SK-N-SH treated with all-trans-retinoic acid at 6 μM for 48 hours (cell line): ENCODE measurements at regions not wholly inside any gene's neighbourhood (a gene's known extent, or its start where the extent isn't known, plus 50 kb on each side); places are given as distances from the start of the nearest gene placed in this dataset.

Source experiments
- ATAC-seq: fragments of 200-7000 bp; cut with Tn5 transposase; 3 replicates; pipeline ENCODE4 v1.9.1; 2020; ENCODE audit warnings: mild to moderate bottlenecking, moderate library complexity
- ARNTL ChIP-seq: fragments of 450-650 bp; formaldehyde crosslinking; IDR thresholded peaks from 2 replicates; pipeline ENCODE4 v1.5.0; 2020; ENCODE audit warnings: low read depth, mild to moderate bottlenecking, moderate library complexity, borderline replicate concordance
- BACH2 ChIP-seq: fragments of 250-450 bp; sonication (Bioruptor Pico); IDR thresholded peaks from 2 replicates; pipeline ENCODE4 v1.9.0; 2021; ENCODE audit warnings: mild to moderate bottlenecking, borderline replicate concordance
- CREB5 ChIP-seq: fragments of 250-450 bp; sonication (Bioruptor Pico); IDR thresholded peaks from 2 replicates; pipeline ENCODE4 v1.5.1; 2020; ENCODE audit warnings: low read depth, mild to moderate bottlenecking, moderate library complexity
- CSDC2 ChIP-seq: fragments of 250-450 bp; sonication (Bioruptor Pico); IDR thresholded peaks from 2 replicates; pipeline ENCODE4 v1.5.0; 2020; ENCODE audit warnings: mild to moderate bottlenecking, moderate library complexity
- CSRNP3 ChIP-seq: fragments of 250-450 bp; sonication (Bioruptor Pico); IDR thresholded peaks from 2 replicates; pipeline ENCODE4 v1.5.1; 2021; ENCODE audit warnings: mild to moderate bottlenecking, moderate library complexity
- GLIS3 ChIP-seq: fragments of 250-450 bp; sonication (Bioruptor Pico); IDR thresholded peaks from 2 replicates; pipeline ENCODE4 v1.5.0; 2020; ENCODE audit warnings: mild to moderate bottlenecking, moderate library complexity
- ISL1 ChIP-seq: fragments of 250-450 bp; sonication (Bioruptor Pico); IDR thresholded peaks from 2 replicates; pipeline ENCODE4 v2.1.2; 2022; ENCODE audit warnings: mild to moderate bottlenecking, moderate library complexity
- OSR1 ChIP-seq: fragments of 250-450 bp; sonication (Bioruptor Pico); IDR thresholded peaks from 2 replicates; pipeline ENCODE4 v1.8.0; 2022; ENCODE audit warnings: moderate library complexity, mild to moderate bottlenecking, inconsistent platforms
- PATZ1 ChIP-seq: fragments of 250-450 bp; sonication (Bioruptor Pico); IDR thresholded peaks from 2 replicates; pipeline ENCODE4 v1.8.0; 2020; ENCODE audit warnings: mild to moderate bottlenecking, moderate library complexity, borderline replicate concordance
- POU6F1 ChIP-seq: fragments of 250-450 bp; sonication (Bioruptor Pico); IDR thresholded peaks from 2 replicates; pipeline ENCODE4 v1.8.0; 2021; ENCODE audit warnings: low read depth, mild to moderate bottlenecking, moderate library complexity, borderline replicate concordance
- PPARA ChIP-seq: fragments of 250-450 bp; sonication (Bioruptor Pico); IDR thresholded peaks from 2 replicates; pipeline ENCODE4 v1.5.0; 2020; ENCODE audit warnings: mild to moderate bottlenecking, borderline replicate concordance
- RARB ChIP-seq: fragments of 250-450 bp; sonication (Bioruptor Pico); IDR thresholded peaks from 2 replicates; pipeline ENCODE4 v1.8.0; 2021; ENCODE audit warnings: mild to moderate bottlenecking, moderate library complexity
- SNAI2 ChIP-seq: fragments of 250-450 bp; sonication (Bioruptor Pico); IDR thresholded peaks from 2 replicates; pipeline ENCODE4 v1.5.0; 2020; ENCODE audit warnings: mild to moderate bottlenecking, moderate library complexity
- TCF4 ChIP-seq: fragments of 250-450 bp; sonication (Bioruptor Pico); IDR thresholded peaks from 2 replicates; pipeline ENCODE4 v1.8.0; 2021; ENCODE audit warnings: mild to moderate bottlenecking, moderate library complexity, borderline replicate concordance
- TOX ChIP-seq: fragments of 250-450 bp; sonication (Bioruptor Pico); IDR thresholded peaks from 2 replicates; pipeline ENCODE4 v1.8.0; 2021; ENCODE audit warnings: mild to moderate bottlenecking, moderate library complexity, borderline replicate concordance
- TSHZ2 ChIP-seq: fragments of 250-450 bp; sonication (Bioruptor Pico); IDR thresholded peaks from 2 replicates; pipeline ENCODE4 v1.5.0; 2020; ENCODE audit warnings: mild to moderate bottlenecking, moderate library complexity
- ZC3H10 ChIP-seq: fragments of 250-450 bp; sonication (Bioruptor Pico); IDR thresholded peaks from 2 replicates; pipeline ENCODE4 v1.5.1; 2021; ENCODE audit warnings: mild to moderate bottlenecking, moderate library complexity
- ZFP3 ChIP-seq: fragments of 250-450 bp; sonication (Bioruptor Pico); IDR thresholded peaks from 2 replicates; pipeline ENCODE4 v1.5.0; 2020; ENCODE audit warnings: mild to moderate bottlenecking, moderate library complexity
- ZFP30 ChIP-seq: fragments of 450-650 bp; formaldehyde crosslinking; IDR thresholded peaks from 2 replicates; pipeline ENCODE4 v1.5.0; 2022; ENCODE audit warnings: mild to moderate bottlenecking, moderate library complexity
- ZNF565 ChIP-seq: fragments of 450-650 bp; formaldehyde crosslinking; conservative IDR thresholded peaks from 2 replicates; pipeline ENCODE4 v1.5.0; 2020; ENCODE audit warnings: low read depth, mild to moderate bottlenecking, moderate library complexity
- ZNF70 ChIP-seq: fragments of 450-650 bp; formaldehyde crosslinking; IDR thresholded peaks from 2 replicates; pipeline ENCODE4 v1.5.0; 2020; ENCODE audit warnings: mild to moderate bottlenecking, moderate library complexity

- no peak for ATAC-seq
- TF ChIP-seq ZFP30 (no peak), TOX (CRISPR knock-in tag) (no peak), CSRNP3 (no peak), SNAI2 (CRISPR knock-in tag) (no peak), ZNF70 (CRISPR knock-in tag) (no peak), CREB5 (CRISPR knock-in tag) (no peak), TSHZ2 (CRISPR knock-in tag) (no peak), OSR1 (CRISPR knock-in tag) (no peak), ZC3H10 (CRISPR knock-in tag) (no peak), ARNTL (CRISPR knock-in tag) (no peak), TCF4 (CRISPR knock-in tag) (no peak), BACH2 (no peak), GLIS3 (CRISPR knock-in tag) (no peak)
- TF ChIP-seq, all 23 proteins: peak for 0
These were observed 57.0 kb downstream of the TTC32 start for GRCh38 chr2:19844750-19845149.

- no peak for TF ChIP-seq GLIS3 (CRISPR knock-in tag)
- TF ChIP-seq ARNTL (CRISPR knock-in tag): no peak
- TF ChIP-seq OSR1 (CRISPR knock-in tag): no peak
- TF ChIP-seq ZFP3 (CRISPR knock-in tag): no peak
- no peak for TF ChIP-seq RARB (CRISPR knock-in tag)
- TF ChIP-seq CSRNP3: no peak
- TF ChIP-seq POU6F1 (CRISPR knock-in tag): no peak
- TF ChIP-seq CSDC2 (CRISPR knock-in tag): no peak
- TF ChIP-seq ISL1 (CRISPR knock-in tag): no peak
- TF ChIP-seq ZNF565: no peak
- TF ChIP-seq ZC3H10 (CRISPR knock-in tag): no peak
- no peak for TF ChIP-seq PATZ1
- no peak for TF ChIP-seq PPARA (CRISPR knock-in tag)
- TF ChIP-seq TOX (CRISPR knock-in tag): no peak
- TF ChIP-seq CREB5 (CRISPR knock-in tag): no peak
- TF ChIP-seq, all 23 proteins: peak for 0
- no peak for ATAC-seq
These were observed 57.7 kb downstream of the TTC32 start for GRCh38 chr2:19843992-19844515.
